T-cell (primary cell): ENCODE measurements at regions not wholly inside any gene's neighbourhood (a gene's known extent, or its start where the extent isn't known, plus 50 kb on each side); places are given as distances from the start of the nearest gene placed in this dataset.
"Not testable (repeated sequence)": the region's sequence is repeated elsewhere in the genome, so short reads cannot be mapped to it uniquely, and the experiment has no call there.

Experiments used
- ATAC-seq, 4 experiments: fragments of 200-7000 bp in 3 of 4; fragments of 150-1000 bp in 1 of 4; cut with Tn5 transposase; replicated peaks in 1 of 4; 1 replicate in 3 of 4; 2 replicates in 1 of 4; pipeline ENCODE4 v1.10.0; 2021; ENCODE audit warnings: moderate library complexity in 3 of 4, mild to moderate bottlenecking in 2 of 4, moderate number of reproducible peaks in 1 of 4
- CTCF ChIA-PET, 2 donors: fragments of 300-600 bp; sonication (Branson Sonifier 250); formaldehyde crosslinking; loops; one replicate each; lab custom pipeline; 2022; ENCODE audit warnings: antibody characterized with exemption in 2 of 2; lab: Charles Lee
- POLR2A ChIA-PET, 2 donors: fragments of 300-600 bp; sonication (Branson Sonifier 250); formaldehyde crosslinking; loops; one replicate each; lab custom pipeline; 2022; ENCODE audit warnings: antibody characterized with exemption in 2 of 2; lab: Charles Lee
- DNase-seq, 35 experiments: peaks; one replicate each; pipeline versions ENCODE4 v3.0.0 to v3.0.0-alpha.2; 2013 to 2023
- H3K27ac ChIP-seq: one replicate; pipeline ENCODE4 v1.5.1; 2013; ENCODE audit warnings: low read length
- H3K27me3 ChIP-seq, 2 experiments: replicated peaks in 1 of 2; 1 replicate in 1 of 2; 2 replicates in 1 of 2; pipeline versions ENCODE4 v1.6.1 to v1.7.0; 2013; ENCODE audit warnings: low read length in 1 of 2, mixed read lengths in 1 of 2; ENCODE audit not compliant: control insufficient read depth in 2 of 2, insufficient read depth in 2 of 2; ENCODE audit errors: extremely low read depth in 1 of 2
- H3K36me3 ChIP-seq, 2 donors: 1 replicate in 1 of 2; 2 replicates in 1 of 2; pipeline versions ENCODE4 v1.6.1 to v1.7.0; 2013; ENCODE audit warnings: low read length in 1 of 2; ENCODE audit not compliant: control insufficient read depth in 2 of 2, insufficient read depth in 1 of 2; ENCODE audit errors: extremely low read depth in 1 of 2
- H3K4me1 ChIP-seq, 2 experiments: 1 replicate in 1 of 2; 2 replicates in 1 of 2; pipeline versions ENCODE4 v1.6.1 to v1.7.0; 2013; ENCODE audit warnings: low read length in 2 of 2, mixed read lengths in 1 of 2; ENCODE audit not compliant: insufficient read depth in 2 of 2, control insufficient read depth in 1 of 2; ENCODE audit errors: extremely low read depth in 1 of 2
- H3K4me3 ChIP-seq, 2 donors: 1 replicate in 1 of 2; 2 replicates in 1 of 2; pipeline versions ENCODE4 v1.5.1 to v1.7.0; 2013; ENCODE audit warnings: mild to moderate bottlenecking in 2 of 2, low read length in 1 of 2, moderate library complexity in 1 of 2; ENCODE audit not compliant: control insufficient read depth in 1 of 2; ENCODE audit errors: extremely low read depth in 1 of 2
- H3K9me3 ChIP-seq: 2 replicates; pipeline ENCODE4 v1.7.0; 2013
- H3K27ac Mint-ChIP-seq, 2 donors: one replicate each; pipeline ENCODE4 v1.8.0; 2020 to 2021; ENCODE audit warnings: mild to moderate bottlenecking in 2 of 2, mixed read lengths in 2 of 2
- H3K27me3 Mint-ChIP-seq, 2 donors: one replicate each; pipeline ENCODE4 v1.8.0; 2021 to 2022; ENCODE audit warnings: mixed read lengths in 2 of 2
- H3K36me3 Mint-ChIP-seq: one replicate; pipeline ENCODE4 v1.8.0; 2021; ENCODE audit warnings: mixed read lengths
- H3K4me1 Mint-ChIP-seq, 3 donors: one replicate each; pipeline ENCODE4 v1.8.0; 2020 to 2022; ENCODE audit warnings: mixed read lengths in 3 of 3, mild to moderate bottlenecking in 1 of 3
- H3K4me3 Mint-ChIP-seq, 3 donors: one replicate each; pipeline ENCODE4 v1.8.0; 2020 to 2022; ENCODE audit warnings: mild to moderate bottlenecking in 3 of 3, mixed read lengths in 3 of 3, moderate library complexity in 3 of 3
- H3K9me3 Mint-ChIP-seq, 3 donors: one replicate each; pipeline ENCODE4 v1.8.0; 2020 to 2022; ENCODE audit warnings: mixed read lengths in 3 of 3
- WGBS: methylation state at CpG from one replicate; pipeline ENCODE4 v1.1.5; 2013; ENCODE audit warnings: missing lambda C conversion rate; ENCODE audit not compliant: insufficient coverage; 5-methylcytosine and 5-hydroxymethylcytosine counted together

- Histone ChIP-seq H3K36me3 (no peaks in the 10 kb centered on the region), H3K4me3 (no peak overlapping the region), H3K9me3 (no peaks in the 10 kb centered on the region), H3K4me1 (no peaks in the 10 kb centered on the region), H3K27me3 (peaks cover 0 to 2% of the 10 kb centered on the region in 2 experiments), H3K27ac (no peak overlapping the region)
- H3K4me1 Mint-ChIP-seq: no peaks in the 10 kb centered on the region
- H3K27ac Mint-ChIP-seq: no peak overlapping the region
- H3K4me3 Mint-ChIP-seq: no peak overlapping the region
- no peak for DNase-seq
- peaks cover 0 to 5% of the 10 kb centered on the region in 2 donors for H3K27me3 Mint-ChIP-seq
- H3K9me3 Mint-ChIP-seq: peaks cover 0 to 15% (median 4%) of the 10 kb centered on the region in 3 donors
- no peaks in the 10 kb centered on the region for H3K36me3 Mint-ChIP-seq
- ATAC-seq: no peak
- 72% methylated on average over 2 of the region's 3 CpGs for WGBS
- ChIA-PET CTCF (no interaction called here), POLR2A (no interaction called here)
Observed at GRCh38 chr3:5710718-5711117, 523.2 kb downstream of the EDEM1 start.

- H3K27me3 Mint-ChIP-seq: peaks cover 1 to 5% of the 10 kb centered on the region in 2 donors
- no peak for DNase-seq
- no CpG with 5 or more reads among the region's 1 CpG for WGBS
- ATAC-seq: no peak
- Histone ChIP-seq H3K36me3 (no peaks in the 10 kb centered on the region), H3K9me3 (no peaks in the 10 kb centered on the region), H3K27me3 (no peaks in the 10 kb centered on the region), H3K4me1 (no peaks in the 10 kb centered on the region), H3K4me3 (no peak overlapping the region), H3K27ac (no peak overlapping the region)
- POLR2A ChIA-PET: no interaction called here
- no peaks in the 10 kb centered on the region for H3K4me1 Mint-ChIP-seq
- CTCF ChIA-PET: no interaction called here
- H3K4me3 Mint-ChIP-seq: no peak overlapping the region
- H3K27ac Mint-ChIP-seq: no peak overlapping the region
- peaks cover 5 to 11% (median 6%) of the 10 kb centered on the region in 3 donors for H3K9me3 Mint-ChIP-seq
- H3K36me3 Mint-ChIP-seq: no peaks in the 10 kb centered on the region
Observed at GRCh38 chr3:5717254-5717653, 529.7 kb downstream of the EDEM1 start.

GRCh38 chr3:5719668-5720067, 532.2 kb downstream of the EDEM1 start:
- H3K9me3 Mint-ChIP-seq, H3K4me1 Mint-ChIP-seq, H3K36me3 ChIP-seq, POLR2A ChIA-PET, H3K27me3 Mint-ChIP-seq, H3K4me1 ChIP-seq, DNase-seq, H3K36me3 Mint-ChIP-seq, CTCF ChIA-PET, H3K27me3 ChIP-seq, H3K27ac ChIP-seq, H3K9me3 ChIP-seq, H3K4me3 ChIP-seq, H3K4me3 Mint-ChIP-seq, H3K27ac Mint-ChIP-seq, ATAC-seq: not testable (repeated sequence)

GRCh38 chr3:5725801-5726200, 538.3 kb downstream of the EDEM1 start:
- no peaks in the 10 kb centered on the region for H3K4me1 Mint-ChIP-seq
- Histone ChIP-seq H3K4me3 (no peak overlapping the region), H3K4me1 (no peaks in the 10 kb centered on the region), H3K36me3 (no peaks in the 10 kb centered on the region), H3K27me3 (no peaks in the 10 kb centered on the region), H3K9me3 (no peaks in the 10 kb centered on the region), H3K27ac (no peak overlapping the region)
- POLR2A ChIA-PET: interaction anchor here in 1 of 2 donors (0.7 kb wide), 1 partner anchor 249 kb away, joined by 4 read pairs; no protein-coding TSS in a partner anchor
- H3K4me3 Mint-ChIP-seq: no peak overlapping the region
- H3K27ac Mint-ChIP-seq: no peak overlapping the region
- H3K36me3 Mint-ChIP-seq: no peaks in the 10 kb centered on the region
- no peaks in the 10 kb centered on the region for H3K27me3 Mint-ChIP-seq
- ATAC-seq (no peak), DNase-seq (no peak)
- no CpG with 5 or more reads among the region's 2 CpGs for WGBS
- CTCF ChIA-PET: no interaction called here
- peaks cover 0 to 5% (median 2%) of the 10 kb centered on the region in 3 donors for H3K9me3 Mint-ChIP-seq

GRCh38 chr3:5726621-5727020, 539.1 kb downstream of the EDEM1 start:
- H3K9me3 ChIP-seq: no peaks in the 10 kb centered on the region
- Mint-ChIP-seq H3K4me1 (no peaks in the 10 kb centered on the region), H3K27me3 (no peaks in the 10 kb centered on the region), H3K36me3 (no peaks in the 10 kb centered on the region), H3K4me3 (no peak overlapping the region), H3K27ac (no peak overlapping the region), H3K9me3 (peaks cover 0 to 5% (median 2%) of the 10 kb centered on the region in 3 donors)
- ATAC-seq (no peak), DNase-seq (no peak)
- no peak overlapping the region for H3K27ac ChIP-seq
- POLR2A ChIA-PET: interaction anchor here in 1 of 2 donors (0.7 kb wide), 1 partner anchor 250 kb away, joined by 4 read pairs; no protein-coding TSS in a partner anchor
- H3K27me3 ChIP-seq: no peaks in the 10 kb centered on the region
- no peak overlapping the region for H3K4me3 ChIP-seq
- WGBS: 59% methylated on average over 3 of the region's 5 CpGs
- H3K4me1 ChIP-seq: no peaks in the 10 kb centered on the region
- no peaks in the 10 kb centered on the region for H3K36me3 ChIP-seq
- CTCF ChIA-PET: no interaction called here

GRCh38 chr3:5727743-5728484, 540.4 kb downstream of the EDEM1 start:
- no peaks in the 10 kb centered on the region for H3K36me3 ChIP-seq
- no peaks in the 10 kb centered on the region for H3K4me1 ChIP-seq
- Mint-ChIP-seq H3K36me3 (no peaks in the 10 kb centered on the region), H3K27ac (no peak overlapping the region), H3K4me3 (no peak overlapping the region), H3K9me3 (peaks cover 0 to 5% (median 2%) of the 10 kb centered on the region in 3 donors), H3K27me3 (no peaks in the 10 kb centered on the region), H3K4me1 (no peaks in the 10 kb centered on the region)
- ChIA-PET POLR2A (no interaction called here), CTCF (no interaction called here)
- no peak overlapping the region for H3K27ac ChIP-seq
- ATAC-seq (no peak), DNase-seq (no peak)
- H3K4me3 ChIP-seq: no peak overlapping the region
- no peaks in the 10 kb centered on the region for H3K27me3 ChIP-seq
- WGBS: 69% methylated on average over 6 of the region's 10 CpGs
- no peaks in the 10 kb centered on the region for H3K9me3 ChIP-seq
